GM18868 (cell line): ENCODE measurements at regions not wholly inside any gene's neighbourhood (a gene's known extent, or its start where the extent isn't known, plus 50 kb on each side); places are given as distances from the start of the nearest gene placed in this dataset.
"Not testable (repeated sequence)": the region's sequence is repeated elsewhere in the genome, so short reads cannot be mapped to it uniquely, and the experiment has no call there.

ENCODE experiments used
- ATAC-seq: cut with Tn5 transposase; IDR thresholded peaks from one replicate; pipeline ENCODE4 v1.9.1; 2021; ENCODE audit warnings: mild to moderate bottlenecking, moderate library complexity; ENCODE audit not compliant: unreplicated experiment

DNA sequence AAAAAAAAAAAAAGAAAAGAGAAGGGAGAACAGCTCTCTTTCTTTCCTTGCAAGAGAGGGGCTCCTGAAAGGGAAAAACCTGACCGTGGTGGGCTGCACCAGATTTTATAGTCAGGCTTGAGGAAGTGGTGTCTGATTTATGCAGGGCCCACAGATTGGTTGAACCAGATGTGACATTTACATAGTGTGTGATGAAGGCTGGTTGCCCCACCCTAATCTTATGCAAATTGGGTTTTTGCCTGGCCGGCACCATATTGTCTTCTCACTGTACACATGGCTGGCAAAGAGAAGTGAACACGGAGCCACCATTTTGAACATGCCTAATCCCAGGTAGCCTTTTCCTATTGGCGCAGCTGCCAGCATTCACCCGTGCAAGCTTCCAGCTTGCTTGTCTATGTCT lies 154.4 kb downstream of the OXSM start:
- ATAC-seq, result no peak

DNA sequence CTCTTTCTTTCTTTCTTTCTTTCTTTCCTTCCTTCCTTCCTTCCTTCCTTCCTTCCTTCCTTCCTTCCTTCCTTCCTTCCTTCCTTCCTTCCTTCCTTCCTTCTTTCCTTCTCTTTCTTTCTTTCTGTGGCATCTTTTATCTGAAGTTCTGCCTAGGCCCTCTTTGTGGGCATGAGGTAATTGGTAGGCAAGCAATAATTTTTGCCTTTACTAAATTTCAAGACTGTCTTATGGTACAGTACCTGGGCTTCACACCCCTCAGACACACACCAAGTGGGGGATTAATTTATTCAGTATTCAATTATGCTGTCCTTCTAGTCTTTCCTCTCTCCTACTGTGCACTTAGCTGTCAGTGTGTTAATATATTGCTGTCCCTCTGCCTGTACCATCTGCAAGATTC lies 155.5 kb downstream of the OXSM start:
- no peak for ATAC-seq

DNA sequence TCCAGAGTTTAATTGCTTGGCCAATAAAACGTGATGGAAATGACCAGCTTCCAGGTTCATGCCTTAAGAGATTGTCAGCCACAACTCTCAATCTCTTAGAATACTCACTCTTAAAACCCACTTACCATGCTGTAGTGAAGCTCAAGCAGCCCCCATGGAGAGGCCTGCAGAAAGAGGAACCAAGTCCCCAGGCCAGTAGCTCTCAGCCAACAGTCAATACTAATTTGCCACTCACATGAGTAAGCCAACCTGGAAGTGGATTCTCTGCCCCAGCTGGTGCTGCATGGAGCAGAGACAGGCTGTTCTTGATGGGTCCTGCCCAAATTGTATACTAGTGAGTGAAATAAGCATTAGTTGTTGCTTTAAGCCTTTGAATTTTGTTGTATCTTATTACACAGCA lies 155.9 kb downstream of the OXSM start:
- peak; percentile 55 for ATAC-seq

DNA sequence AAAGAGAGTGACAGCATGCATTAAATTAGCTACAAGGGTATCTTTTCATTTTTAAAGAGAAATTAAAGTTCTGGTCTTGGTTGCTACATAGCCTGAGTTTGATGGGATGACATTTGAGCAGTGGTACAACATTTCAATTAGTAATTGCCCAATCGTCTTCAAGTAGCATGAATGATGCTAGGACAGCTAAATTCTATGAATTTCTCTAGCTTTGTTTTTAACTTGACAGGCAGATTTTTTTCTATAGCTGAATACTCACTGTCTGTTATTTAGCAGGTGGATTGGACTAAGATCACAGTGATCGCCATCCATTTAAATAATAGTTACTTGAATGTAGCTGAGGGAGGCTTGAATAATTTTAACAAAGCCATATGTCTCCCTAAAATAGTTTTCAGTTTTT lies 162.2 kb downstream of the OXSM start:
- no peak for ATAC-seq

DNA sequence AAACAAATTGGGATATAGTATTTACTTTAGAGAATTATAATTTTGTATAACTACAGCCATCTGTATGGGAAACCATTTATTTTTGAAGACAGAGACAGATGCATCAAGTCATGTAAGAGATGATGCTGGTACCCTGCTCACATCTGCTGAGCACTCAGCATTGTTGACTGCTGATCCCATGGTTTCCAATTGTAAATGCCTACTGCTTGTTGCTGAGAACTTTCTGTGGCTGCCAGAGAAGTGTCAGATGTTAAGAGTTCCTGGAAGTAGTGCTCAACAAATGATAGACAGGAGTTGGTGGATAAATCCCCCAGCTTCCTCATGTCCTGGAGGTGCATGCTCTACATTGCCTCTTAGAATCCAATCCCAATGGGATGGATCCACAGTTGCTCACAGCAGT lies 167.1 kb downstream of the OXSM start:
- ATAC-seq, result no peak

DNA sequence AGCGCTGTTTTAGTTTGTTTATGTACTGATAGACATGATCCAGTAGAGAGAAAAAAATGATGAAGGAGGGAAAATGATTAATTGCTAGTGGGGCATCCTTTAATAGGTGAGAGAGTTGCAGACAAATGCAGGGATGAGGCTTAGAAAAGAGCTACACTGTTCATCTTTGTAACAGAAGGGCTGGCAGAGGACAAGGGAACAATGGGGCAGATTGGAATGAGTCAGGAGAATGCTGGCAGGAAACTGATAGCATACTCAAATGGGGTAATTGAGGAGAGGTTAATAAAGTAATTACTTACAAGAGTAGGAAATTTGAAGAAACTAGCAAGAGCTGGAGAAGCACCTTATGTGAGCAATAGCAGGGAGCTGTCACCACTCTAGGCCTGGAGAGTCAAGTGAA lies 170.9 kb downstream of the OXSM start:
- no peak for ATAC-seq

DNA sequence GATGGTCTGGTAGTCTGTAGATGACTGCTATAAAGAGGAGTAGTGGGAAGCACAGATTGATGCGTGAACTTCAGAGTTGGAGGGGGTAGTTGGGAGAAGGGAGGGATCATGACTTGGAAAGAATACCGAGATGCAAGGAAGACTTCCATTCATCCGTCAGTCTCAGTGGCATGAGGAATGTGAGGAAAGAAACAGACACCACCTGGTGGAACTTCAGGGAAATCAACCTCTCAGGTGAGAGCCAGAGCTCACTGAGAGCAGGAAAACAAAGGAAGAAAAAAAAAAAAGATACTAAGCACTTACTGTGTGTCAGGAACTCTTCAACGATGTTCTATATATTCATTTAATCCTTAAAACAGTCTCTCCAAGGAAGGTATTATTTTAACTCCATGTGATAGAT lies 172.4 kb downstream of the OXSM start:
- no peak for ATAC-seq

DNA sequence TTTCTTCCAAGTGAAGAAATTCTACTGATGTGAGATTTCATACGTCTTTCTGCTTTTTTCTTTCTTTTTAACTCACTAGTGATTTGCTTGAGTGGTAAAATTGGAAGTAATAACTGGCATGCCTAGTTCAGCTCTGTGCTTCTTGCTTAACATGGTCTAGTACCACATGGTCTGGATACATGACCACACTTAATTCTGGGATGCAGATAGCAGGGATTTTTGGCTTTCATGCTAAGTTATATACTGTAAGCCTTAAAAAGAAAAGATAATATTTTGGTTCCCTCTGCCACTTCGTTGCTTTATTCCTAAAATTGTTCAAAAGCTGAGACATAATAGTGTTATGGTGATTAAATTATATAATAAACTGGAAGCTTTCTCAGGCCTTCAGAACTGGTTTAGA lies 174.3 kb downstream of the OXSM start:
- no peak for ATAC-seq

DNA sequence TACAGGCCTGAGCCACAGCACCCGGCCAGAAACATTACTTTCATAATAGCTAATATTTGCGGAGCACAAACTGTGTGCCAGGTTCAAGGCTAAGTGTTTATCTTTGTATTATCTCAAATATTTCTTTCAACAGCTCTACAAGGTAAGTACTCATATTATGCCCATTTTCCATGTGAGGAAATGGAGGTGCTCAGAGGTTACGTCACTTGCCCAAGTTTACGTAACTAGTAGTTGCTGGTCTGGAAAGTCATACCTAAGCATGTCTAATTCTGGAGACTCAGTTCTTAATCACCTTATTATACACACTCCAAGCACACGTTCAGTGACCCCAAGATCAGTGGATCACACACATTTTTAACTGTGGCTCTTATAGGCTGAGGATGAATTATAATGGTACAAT lies 177.5 kb downstream of the OXSM start:
- no peak for ATAC-seq

DNA sequence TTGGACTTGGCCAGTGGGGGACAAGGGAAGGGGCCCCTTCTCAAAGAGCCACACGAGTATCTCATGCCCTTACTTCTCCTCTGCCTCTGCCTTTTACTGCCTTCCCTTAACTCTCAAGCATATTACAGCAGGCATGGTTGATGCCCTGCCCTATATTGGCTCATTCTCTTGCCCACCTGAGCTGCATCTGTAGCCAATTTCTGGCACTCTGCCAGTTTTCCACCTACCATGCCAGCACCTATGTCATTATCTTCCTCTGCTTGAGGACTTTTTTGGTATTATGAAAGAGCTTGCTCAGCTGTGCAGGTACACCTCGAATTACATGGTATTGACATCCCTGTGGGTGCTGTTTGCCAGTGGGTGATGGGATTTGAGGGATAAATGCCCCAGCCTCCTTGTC lies 181.8 kb downstream of the OXSM start:
- ATAC-seq, result no peak

DNA sequence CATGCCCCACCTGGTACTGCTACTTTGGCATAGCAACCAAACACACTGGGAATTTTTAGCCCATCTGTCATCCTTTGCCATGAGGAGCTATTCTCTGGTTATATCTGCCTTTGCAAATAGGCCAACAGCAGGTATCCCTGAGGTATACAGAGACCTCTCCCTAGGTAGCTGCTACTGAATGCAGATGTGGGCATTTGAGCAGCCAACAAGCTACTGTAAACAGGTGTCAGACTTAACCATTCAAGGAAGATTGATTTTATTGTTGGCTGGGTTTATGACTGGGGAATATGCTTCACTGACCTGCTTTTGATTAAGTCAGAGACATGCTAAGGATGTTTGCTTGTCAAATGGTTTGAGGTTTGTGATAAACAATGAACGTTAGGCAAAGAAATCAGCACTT lies 183.2 kb downstream of the OXSM start:
- ATAC-seq, result no peak

DNA sequence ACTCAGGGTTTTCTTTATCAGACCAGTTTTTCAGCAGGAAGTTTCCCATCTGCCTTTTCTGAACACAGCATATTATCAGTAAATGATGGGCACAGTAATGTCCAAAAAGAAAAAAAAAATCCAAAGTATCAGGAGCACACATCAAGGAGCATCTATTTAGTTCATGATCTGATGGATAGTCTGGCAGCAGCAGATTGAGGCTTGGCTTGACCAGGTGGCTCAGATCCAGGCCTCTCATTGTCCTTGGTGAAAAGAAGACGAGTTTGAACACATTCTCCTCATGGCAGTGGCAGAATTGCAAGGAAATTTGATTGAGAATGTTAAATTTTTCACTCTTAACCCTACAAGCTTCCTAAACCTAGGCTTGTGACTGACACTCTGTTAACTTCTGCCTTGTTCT lies 192.9 kb downstream of the OXSM start:
- no peak for ATAC-seq

DNA sequence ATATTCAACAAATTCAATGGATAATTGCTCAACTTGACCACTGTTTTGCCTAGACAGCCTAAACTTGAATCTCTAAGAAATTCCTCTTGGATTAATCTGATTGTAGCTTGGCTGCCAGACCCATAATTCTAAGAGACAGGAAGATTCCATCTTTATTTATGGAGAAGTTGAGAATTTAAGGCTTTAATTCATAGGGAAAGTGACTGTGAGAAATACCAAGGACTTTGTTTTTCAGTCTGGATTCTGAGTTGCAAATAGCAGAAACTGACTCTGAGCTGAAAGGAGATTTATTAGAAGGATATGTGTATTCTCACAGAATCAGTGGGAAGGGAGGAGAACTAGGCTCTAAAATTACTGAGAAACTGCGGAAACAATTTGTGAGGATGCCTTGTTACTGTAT lies 195.7 kb downstream of the OXSM start:
- ATAC-seq, result no peak

DNA sequence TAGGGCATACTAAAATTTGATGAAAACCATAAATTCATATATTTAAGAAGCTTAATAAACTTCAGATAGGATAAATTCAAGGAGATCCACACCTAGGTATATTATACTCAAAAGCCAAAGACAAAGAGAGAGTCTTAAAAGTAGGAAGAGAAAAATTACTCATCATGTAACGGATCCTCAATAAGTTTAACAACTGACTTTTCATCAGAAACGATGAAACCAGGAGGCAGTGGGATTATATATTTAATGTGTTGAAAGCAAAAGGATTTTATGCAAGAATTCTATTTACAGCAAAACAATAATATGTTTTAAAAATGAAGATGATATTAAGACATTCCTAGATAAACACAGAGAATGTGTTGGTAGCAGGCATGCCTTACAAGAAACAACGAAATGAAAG lies 202.7 kb downstream of the OXSM start:
- no peak for ATAC-seq

DNA sequence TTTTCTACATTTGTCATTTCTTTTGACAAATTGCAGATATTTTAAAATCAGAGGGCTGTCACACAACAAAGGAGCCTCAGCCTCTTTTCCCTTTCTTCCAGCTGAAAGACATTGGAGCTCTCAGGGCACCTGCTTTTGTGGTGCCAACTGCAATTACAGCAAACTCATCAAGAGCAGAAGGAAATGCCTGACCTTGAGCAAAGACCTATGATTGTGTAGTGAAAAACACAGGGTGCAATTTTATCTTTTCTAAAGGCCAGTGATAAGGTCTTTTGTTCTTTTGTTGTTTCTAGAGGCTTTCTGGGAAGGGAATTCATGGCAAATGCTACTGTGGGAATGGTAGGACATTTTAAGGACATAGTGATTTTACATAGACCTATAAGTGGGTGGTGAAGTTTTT lies 214.3 kb downstream of the OXSM start:
- no peak for ATAC-seq

DNA sequence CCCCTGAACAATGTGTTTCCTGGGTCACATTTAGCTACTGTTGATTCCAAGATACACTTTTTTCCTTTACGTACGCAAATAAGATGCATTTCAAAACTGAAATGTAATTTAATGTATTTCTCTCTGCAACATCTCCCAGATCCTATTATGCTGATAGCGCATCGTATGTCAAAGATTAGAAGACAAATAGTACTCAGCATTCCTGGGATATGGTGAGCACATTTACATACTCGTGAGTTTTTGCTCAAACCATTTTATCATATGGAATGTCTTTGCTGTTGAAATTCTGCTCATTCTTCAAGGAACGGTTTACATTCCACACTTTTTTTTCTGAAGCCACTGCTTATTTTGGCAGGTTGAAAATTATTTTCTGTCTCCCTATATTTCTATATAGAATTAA lies 221.4 kb downstream of the OXSM start:
- ATAC-seq, result no peak

DNA sequence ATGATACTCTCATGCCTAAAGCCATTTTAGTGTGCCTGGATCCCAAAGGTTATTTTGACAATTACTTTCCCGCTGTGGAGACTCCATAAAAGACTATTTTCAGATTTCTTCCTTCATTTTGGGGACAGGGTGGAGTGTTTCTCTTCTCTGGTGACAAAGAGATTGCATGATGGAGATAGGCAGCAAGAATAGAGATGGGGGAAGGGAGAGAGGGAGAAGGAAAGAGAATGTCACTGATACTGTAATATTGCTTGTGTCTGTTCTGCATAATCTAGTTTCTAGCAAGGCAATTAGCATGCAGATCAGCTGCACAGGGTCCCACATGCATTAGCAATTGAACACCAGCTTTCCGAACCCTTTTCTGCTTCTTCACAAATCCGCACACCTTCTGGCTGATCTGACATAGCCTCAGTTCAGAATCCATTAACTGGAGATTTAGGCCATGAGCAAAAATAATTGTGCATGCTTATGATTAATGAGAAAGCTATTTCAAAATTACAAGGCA lies 222.4 kb downstream of the OXSM start:
- no peak for ATAC-seq

DNA sequence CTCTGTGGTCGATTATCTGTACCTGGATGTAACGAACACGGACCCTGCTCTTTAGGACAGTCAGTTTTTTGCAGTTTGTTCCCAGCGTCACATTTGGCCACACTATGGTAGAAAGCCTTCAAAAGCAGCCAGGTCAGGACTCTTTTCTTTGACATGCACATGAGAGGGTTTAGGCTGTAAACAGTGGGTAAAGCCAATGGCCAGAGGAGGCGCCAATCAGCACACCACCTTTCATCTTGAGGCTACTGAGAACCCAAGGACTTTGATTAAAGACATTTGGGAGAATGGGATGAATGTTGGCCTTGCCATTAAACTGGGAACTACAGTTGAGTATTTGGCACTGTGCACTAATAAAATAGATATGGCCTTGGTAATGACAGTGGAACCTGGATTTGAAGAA lies 225.9 kb downstream of the OXSM start:
- no peak for ATAC-seq

DNA sequence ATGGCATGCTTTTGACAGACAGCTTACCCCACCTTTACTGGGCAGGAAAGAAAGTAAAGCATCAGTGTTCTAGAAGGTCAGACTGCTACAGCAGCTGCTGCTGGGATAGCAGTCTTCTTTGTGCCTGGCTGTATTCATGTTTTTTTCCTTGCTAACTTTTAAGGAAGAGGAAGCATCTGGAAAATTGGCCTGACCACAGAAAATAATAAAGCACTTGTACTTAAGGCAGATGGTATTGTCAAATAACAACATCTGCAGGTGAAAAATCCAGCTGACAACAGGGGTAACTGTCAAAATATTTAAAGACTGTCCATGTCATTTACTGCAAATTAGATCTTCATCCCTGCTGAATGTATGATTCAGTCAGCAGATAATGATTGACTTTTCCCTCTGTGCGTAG lies 229.0 kb downstream of the OXSM start:
- no peak for ATAC-seq

DNA sequence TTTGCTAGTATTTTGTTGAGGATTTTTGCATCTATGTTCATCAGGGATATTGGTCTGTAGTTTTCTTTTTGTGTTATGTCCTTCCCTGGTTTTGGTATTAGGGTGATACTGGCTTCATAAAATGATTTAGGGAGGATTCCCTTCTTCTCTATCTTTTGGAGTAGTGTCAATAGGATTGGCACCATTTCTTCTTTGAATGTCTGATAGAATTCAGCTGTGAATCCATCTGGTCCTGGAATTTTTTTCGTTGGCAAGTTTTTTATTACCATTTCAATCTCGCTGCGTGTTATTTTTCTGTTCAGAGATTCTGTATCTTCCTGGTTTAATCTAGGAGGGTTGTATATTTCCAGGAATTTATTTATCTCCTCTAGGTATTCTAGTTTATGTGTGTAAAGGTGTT lies 234.3 kb downstream of the OXSM start:
- not testable (repeated sequence) for ATAC-seq

DNA sequence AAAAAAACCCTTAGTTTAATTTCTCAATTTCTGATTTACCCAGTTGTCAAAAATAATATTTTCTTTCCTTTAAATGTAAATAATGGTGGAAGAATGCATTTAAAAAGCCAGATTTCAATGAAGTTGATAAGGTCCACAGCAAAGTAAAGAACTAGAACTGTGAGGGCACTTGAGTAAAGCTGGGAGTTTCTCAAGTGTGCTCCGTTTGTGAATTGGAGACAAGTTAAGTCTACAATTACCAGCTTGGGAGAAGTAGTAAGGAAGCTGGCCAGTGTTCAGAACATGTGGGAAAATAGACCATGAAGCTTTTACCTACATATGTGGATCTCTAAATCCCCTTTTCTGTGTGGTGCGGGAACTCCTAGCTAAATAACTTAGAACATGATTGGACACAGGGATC lies 239.4 kb downstream of the OXSM start:
- no peak for ATAC-seq

DNA sequence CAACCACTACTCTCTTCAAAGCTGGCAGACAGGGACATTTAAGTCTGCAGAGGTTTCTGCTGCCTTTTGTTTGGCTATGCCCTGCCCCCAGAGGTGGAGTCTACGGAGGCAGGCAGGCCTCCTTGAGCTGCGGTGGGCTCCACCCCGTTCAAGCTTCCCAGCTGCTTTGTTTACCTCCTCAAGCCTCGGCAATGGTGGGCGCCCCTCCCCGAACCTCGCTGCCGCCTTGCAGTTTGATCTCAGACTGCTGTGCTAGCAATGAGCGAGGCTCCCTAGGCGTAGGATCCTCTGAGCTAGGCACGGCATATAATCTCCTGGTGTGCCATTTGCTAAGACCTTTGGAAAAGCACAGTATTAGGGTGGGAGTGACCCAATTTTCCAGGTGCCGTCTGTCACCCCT lies 252.2 kb downstream of the OXSM start:
- not testable (repeated sequence) for ATAC-seq

DNA sequence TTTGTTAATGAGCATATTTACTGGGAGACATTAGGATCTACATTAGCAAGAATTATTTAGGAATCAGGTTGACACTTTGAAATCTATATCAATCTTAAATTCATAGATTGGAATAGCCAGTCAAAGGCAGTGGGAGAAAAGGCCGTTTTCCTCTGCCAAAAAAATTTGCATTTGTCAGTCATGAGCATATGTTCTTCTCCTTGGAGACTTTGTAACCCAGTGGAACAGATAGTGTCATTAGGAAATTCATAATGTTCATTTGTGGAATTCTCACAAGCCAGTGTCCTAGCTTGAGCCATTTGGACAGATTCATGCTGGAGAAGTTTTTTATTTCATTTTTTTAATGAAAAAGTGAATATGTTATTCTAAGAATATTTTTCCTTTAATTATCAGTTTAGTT lies 260.1 kb downstream of the OXSM start:
- no peak for ATAC-seq

DNA sequence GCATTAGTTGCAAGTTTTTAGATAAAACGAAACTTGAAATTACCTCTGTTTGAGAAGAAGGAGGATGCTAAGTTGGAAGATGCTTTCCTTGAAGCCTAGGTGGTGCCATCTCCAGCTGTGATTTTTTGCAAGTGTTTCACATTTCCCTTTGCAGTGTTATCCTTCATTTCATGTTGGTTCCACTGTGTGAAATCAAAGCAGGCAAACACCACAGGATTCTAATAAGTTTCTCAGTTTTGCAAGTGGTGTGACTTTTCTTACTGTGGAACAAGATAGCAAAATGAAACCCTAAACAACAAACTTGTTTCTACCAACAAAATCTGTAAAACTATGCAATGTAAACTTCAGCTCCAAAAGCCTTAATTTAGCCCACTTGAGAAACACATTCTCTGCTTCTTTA lies 260.9 kb downstream of the OXSM start:
- ATAC-seq, result no peak
